ENCODE measurements at regions not wholly inside any gene's neighbourhood (a gene's known extent, or its start where the extent isn't known, plus 50 kb on each side); places are given as distances from the start of the nearest gene placed in this dataset.
"Not testable (repeated sequence)": the region's sequence is repeated elsewhere in the genome, so short reads cannot be mapped to it uniquely, and the experiment has no call there.

DNA sequence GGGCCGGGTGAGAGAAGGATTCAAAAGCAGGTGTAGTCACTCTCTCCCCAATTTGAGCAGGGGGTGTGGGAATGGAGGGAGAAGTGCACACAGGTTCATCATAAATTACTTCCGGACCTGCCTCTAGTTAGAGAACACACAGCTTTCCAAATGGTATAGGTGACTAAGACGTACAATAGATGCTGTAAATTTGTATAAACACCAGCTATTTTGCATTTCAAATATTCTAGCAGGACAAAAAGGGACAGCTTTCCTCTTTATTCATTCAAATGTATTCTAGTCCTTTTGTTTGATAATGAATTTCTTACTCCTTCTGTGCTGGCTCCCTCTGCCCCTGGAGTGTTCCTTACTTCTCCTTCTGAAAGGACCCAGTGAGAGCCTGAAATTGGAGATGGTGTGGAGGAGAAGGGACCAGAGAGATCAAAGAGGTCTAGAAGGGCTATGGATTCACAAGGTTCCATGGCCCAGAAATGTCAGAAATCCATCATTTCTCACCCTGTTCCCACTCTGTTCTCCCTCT, 53.2 kb upstream of the SH3BP4 start:
- no peak for DNase-seq (ENCODE audit: low read depth)
- TF ChIP-seq, protein P1, sequence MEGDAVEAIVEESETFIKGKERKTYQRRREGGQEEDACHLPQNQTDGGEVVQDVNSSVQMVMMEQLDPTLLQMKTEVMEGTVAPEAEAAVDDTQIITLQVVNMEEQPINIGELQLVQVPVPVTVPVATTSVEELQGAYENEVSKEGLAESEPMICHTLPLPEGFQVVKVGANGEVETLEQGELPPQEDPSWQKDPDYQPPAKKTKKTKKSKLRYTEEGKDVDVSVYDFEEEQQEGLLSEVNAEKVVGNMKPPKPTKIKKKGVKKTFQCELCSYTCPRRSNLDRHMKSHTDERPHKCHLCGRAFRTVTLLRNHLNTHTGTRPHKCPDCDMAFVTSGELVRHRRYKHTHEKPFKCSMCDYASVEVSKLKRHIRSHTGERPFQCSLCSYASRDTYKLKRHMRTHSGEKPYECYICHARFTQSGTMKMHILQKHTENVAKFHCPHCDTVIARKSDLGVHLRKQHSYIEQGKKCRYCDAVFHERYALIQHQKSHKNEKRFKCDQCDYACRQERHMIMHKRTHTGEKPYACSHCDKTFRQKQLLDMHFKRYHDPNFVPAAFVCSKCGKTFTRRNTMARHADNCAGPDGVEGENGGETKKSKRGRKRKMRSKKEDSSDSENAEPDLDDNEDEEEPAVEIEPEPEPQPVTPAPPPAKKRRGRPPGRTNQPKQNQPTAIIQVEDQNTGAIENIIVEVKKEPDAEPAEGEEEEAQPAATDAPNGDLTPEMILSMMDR (IDR thresholded peaks at IDR 0.05; ENCODE audit: insufficient read depth, low read length) = no peak
- H3K4me3 ChIP-seq (ENCODE audit: low read depth, low read length) = no peak overlapping the region

DNA sequence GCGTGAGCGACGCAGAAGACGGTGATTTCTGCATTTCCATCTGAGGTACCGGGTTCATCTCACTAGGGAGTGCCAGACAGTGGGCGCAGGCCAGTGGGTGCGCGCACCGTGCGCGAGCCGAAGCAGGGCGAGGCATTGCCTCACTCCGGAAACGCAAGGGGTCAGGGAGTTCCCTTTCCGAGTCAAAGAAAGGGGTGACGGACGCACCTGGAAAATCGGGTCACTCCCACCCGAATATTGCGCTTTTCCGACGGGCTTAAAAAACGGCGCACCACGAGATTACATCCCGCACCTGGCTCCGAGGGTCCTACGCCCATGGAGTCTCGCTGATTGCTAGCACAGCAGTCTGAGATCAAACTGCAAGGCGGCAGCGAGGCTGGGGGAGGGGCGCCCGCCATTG, 63.4 kb upstream of the SH3BP4 start:
- not testable (repeated sequence) for DNase-seq (ENCODE audit: low read depth); H3K4me3 ChIP-seq (ENCODE audit: low read depth, low read length)

DNA sequence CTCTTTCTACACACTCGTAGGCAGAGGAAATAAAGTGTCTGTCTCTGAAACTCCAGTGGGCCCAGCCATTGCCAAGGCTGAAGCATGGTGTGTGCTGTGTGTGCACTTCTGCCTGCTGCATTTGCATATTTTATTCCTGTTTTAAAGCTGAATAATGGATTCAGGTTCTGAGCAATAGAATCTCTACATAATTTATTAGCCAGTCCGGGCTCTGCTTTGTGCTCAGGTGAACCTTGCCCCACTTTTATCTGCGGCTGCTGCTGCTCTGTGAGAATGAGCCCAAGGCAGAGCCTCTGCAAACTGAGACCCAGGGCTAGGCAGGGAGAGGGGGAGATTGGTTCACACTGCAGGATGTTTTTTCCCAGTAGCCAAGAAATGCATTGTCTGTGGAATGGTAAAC, 64.6 kb upstream of the SH3BP4 start:
- no peak for DNase-seq (ENCODE audit: low read depth)
- TF ChIP-seq, protein P1 (IDR thresholded peaks at IDR 0.05; ENCODE audit: insufficient read depth, low read length) = no peak
- H3K4me3 ChIP-seq (ENCODE audit: low read depth, low read length) = no peak overlapping the region

DNA sequence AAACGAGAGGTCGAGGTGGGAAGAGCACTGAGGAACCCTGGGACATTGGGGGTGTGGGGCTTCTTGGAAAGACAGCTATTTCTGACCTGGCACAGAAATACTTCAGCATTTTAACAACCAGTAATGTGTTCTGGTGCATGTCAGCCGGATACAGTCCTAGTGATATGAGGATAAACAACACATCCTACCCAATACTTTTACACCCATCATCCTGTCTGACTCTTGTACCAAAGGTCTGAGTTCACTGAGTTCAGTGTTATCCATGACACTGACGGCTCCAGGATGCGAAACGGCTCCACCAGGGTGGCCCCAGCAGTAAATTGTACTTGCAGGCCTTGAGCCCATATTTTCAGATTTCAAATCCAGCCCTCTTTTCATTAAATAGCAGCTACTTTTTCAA, 65.9 kb upstream of the SH3BP4 start:
- no peak overlapping the region for H3K4me3 ChIP-seq (ENCODE audit: low read depth, low read length)
- no peak for DNase-seq (ENCODE audit: low read depth)
- TF ChIP-seq, protein P1 (IDR thresholded peaks at IDR 0.05; ENCODE audit: insufficient read depth, low read length) = no peak

DNA sequence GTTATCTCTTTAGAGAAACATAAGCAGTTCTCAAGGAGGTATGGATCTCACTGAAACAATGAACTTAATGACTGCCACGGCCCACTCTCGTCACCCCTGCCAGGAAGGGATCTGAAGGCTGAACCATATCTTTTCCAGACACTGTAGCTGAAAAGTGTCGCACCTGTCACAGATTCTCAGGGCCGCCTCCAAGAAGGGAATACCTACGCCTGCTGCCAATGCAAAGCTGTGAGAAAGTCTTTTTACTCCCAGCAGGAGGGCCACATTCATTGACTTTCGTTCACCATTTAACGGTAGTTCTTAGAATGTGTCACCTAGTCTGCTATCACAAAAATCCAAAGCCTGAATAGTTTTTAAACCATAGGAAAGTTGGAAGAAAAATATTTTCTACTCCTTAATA, 66.7 kb upstream of the SH3BP4 start:
- no peak overlapping the region for H3K4me3 ChIP-seq (ENCODE audit: low read depth, low read length)
- TF ChIP-seq, protein P1 (IDR thresholded peaks at IDR 0.05; ENCODE audit: insufficient read depth, low read length) = no peak
- DNase-seq (ENCODE audit: low read depth) = no peak

DNA sequence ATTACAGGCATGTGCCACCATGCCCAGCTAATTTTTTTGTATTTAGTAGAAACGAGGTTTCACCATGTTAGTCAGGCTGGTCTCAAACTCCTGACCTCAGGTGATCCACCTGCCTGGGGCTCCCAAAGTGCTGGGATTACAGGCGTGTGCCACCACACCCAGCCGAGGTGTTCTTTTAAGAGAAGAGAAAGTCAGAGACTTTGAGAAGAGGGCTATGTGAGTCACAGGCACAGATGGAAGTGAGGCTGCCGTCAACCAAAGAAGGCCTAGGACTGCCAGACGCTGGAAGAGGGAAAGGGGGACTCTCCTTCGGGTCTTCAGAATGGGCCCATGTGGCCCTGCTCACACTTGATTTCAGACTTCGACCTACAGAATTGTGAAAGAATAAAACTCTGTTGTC, 67.2 kb upstream of the SH3BP4 start:
- DNase-seq (ENCODE audit: low read depth) = no peak
- TF ChIP-seq, protein P1 (IDR thresholded peaks at IDR 0.05; ENCODE audit: insufficient read depth, low read length) = no peak
- no peak overlapping the region for H3K4me3 ChIP-seq (ENCODE audit: low read depth, low read length)

DNA sequence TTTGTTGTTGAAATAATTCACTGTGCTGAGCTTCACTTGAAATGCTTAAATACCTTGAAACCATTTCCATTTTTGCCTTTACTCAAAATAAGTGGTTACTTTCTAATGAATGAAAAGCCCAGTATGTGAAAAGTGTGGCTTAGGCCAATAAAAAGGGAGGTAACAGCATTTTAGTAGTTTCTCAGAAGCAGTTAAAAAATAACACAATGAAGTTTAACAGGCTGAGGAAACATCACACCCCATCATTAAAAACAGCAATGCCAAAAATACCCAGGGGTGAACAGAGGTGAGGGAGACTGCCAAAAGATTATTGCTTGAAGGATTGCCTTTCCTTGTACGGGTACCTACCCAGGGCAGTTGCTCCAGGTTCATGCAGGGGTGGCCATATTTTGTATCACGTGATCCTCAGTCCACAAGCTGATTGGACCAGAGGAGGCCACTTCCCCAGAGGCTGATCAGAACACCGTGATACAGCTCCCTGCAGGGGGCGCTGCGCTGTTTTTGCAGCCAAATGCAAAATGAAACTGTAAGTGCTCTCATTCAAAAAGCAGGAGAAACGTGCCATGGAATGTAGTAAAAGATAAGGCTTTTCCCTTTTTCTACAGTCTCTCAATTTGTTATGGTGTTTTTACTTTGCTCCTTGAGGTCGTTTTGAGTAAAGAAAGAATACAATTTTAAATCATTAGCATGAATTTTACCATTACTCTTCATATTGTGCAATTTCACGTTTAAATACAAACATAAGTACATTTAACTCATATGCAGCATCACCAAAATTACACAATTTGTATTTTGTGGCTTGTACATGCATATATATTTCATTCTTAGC, 70.2 kb upstream of the SH3BP4 start:
- peak; percentile 99 for DNase-seq (ENCODE audit: low read depth)
- H3K4me3 ChIP-seq (ENCODE audit: low read depth, low read length) = peak overlapping the region; percentile 23
- TF ChIP-seq, protein P1 (IDR thresholded peaks at IDR 0.05; ENCODE audit: insufficient read depth, low read length) = peak; percentile 88

Measured in fibroblast of the aortic adventitia (primary cell).